ENCODE measurements at regions not wholly inside any gene's neighbourhood (a gene's known extent, or its start where the extent isn't known, plus 50 kb on each side); places are given as distances from the start of the nearest gene placed in this dataset.
A peak's percentile ranks its signal among the peaks of the same experiment; 100 is the strongest.

GRCh38 chr7:32346253-32346652 lies 143.9 kb downstream of the LSM5 start:
- DNase-seq = no peak

- DNase-seq = no peak
Measured at GRCh38 chr7:32336726-32337125, 153.5 kb downstream of the LSM5 start.

GRCh38 chr7:32335107-32335506 lies 155.1 kb downstream of the LSM5 start:
- DNase-seq = no peak

GRCh38 chr7:32330602-32331001 lies 159.6 kb downstream of the LSM5 start:
- no peak for DNase-seq

GRCh38 chr7:32326078-32326477 lies 164.1 kb downstream of the LSM5 start:
- DNase-seq = no peak

GRCh38 chr7:32323712-32324111 lies 166.5 kb downstream of the LSM5 start:
- DNase-seq = no peak

- no peak for DNase-seq
Measured at GRCh38 chr7:32319012-32319382, 171.2 kb downstream of the LSM5 start.

GRCh38 chr7:32318300-32319011 lies 171.7 kb downstream of the LSM5 start:
- DNase-seq = peak; percentile 4

- no peak for DNase-seq
Measured at GRCh38 chr7:32316839-32317238, 173.3 kb downstream of the LSM5 start.

- DNase-seq = no peak
Measured at GRCh38 chr7:32314761-32315160, 175.4 kb downstream of the LSM5 start.

- DNase-seq = no peak
Measured at GRCh38 chr7:32301427-32301826, 188.8 kb downstream of the LSM5 start.

GRCh38 chr7:32299133-32299702 lies 191.0 kb downstream of the LSM5 start:
- DNase-seq = no peak

GRCh38 chr7:32298408-32299132 lies 191.6 kb downstream of the LSM5 start:
- DNase-seq = no peak

- DNase-seq = no peak
Measured at GRCh38 chr7:32293833-32294232, 196.3 kb downstream of the LSM5 start.

- peak; percentile 36 for DNase-seq
Measured at GRCh38 chr7:32289651-32290414, 200.3 kb downstream of the LSM5 start.

- DNase-seq = no peak
Measured at GRCh38 chr7:32285698-32286097, 204.5 kb downstream of the LSM5 start.

- DNase-seq = no peak
Measured at GRCh38 chr7:32283546-32283945, 206.6 kb downstream of the LSM5 start.

- no peak for DNase-seq
Measured at GRCh38 chr7:32279500-32279899, 209.3 kb upstream of the PDE1C start.

- no peak for DNase-seq
Measured at GRCh38 chr7:32275216-32276009, 205.2 kb upstream of the PDE1C start.

- DNase-seq = no peak
Measured at GRCh38 chr7:32273297-32273696, 203.1 kb upstream of the PDE1C start.

GRCh38 chr7:32266932-32267475 lies 196.8 kb upstream of the PDE1C start:
- DNase-seq = no peak

GRCh38 chr7:32264702-32265284 lies 194.6 kb upstream of the PDE1C start:
- DNase-seq = no peak

Measured in hindlimb muscle (tissue), 1 donor.